Esophagus (tissue), 2 donors: ENCODE measurements at regions not wholly inside any gene's neighbourhood (a gene's known extent, or its start where the extent isn't known, plus 50 kb on each side); places are given as distances from the start of the nearest gene placed in this dataset.

Experiments
- H3K27ac ChIP-seq, 2 donors: one replicate each; pipeline ENCODE4 v1.5.1; 2013; ENCODE audit warnings: low read depth in 2 of 2, mild to moderate bottlenecking in 2 of 2, inconsistent platforms in 1 of 2, low read length in 1 of 2, moderate library complexity in 1 of 2
- H3K27me3 ChIP-seq, 2 donors: one replicate each; pipeline ENCODE4 v1.6.1; 2013; ENCODE audit warnings: low read length in 2 of 2, control low read depth in 1 of 2, mild to moderate bottlenecking in 1 of 2; ENCODE audit not compliant: insufficient read depth in 2 of 2, control insufficient read depth in 1 of 2
- H3K36me3 ChIP-seq, 2 donors: one replicate each; pipeline ENCODE4 v1.6.1; 2013; ENCODE audit warnings: low read length in 1 of 2; ENCODE audit not compliant: control insufficient read depth in 2 of 2, insufficient read depth in 2 of 2
- H3K4me1 ChIP-seq, 2 donors: one replicate each; pipeline ENCODE4 v1.6.1; 2013; ENCODE audit warnings: low read length in 1 of 2; ENCODE audit not compliant: control insufficient read depth in 2 of 2, insufficient read depth in 2 of 2
- H3K4me3 ChIP-seq, 2 donors: one replicate each; pipeline ENCODE4 v1.5.1; 2013; ENCODE audit warnings: low read length in 2 of 2, mild to moderate bottlenecking in 2 of 2, low read depth in 1 of 2, moderate library complexity in 1 of 2
- H3K9me3 ChIP-seq, 2 donors: one replicate each; pipeline ENCODE4 v1.6.1; 2013; ENCODE audit warnings: mild to moderate bottlenecking in 2 of 2, low read depth in 1 of 2, low read length in 1 of 2, moderate library complexity in 1 of 2; ENCODE audit not compliant: control insufficient read depth in 2 of 2, insufficient read depth in 1 of 2
- WGBS, 2 donors: extraction: QIAGEN DNeasy Blood & Tissue Kit; methylation state at CpG; one replicate each; pipeline ENCODE4 v1.1.7; 2013; 5-methylcytosine and 5-hydroxymethylcytosine counted together
- donor health status: healthy with polysubstance abuse.
- donor health status: Bipolar disorder and iron deficiency.

DNA sequence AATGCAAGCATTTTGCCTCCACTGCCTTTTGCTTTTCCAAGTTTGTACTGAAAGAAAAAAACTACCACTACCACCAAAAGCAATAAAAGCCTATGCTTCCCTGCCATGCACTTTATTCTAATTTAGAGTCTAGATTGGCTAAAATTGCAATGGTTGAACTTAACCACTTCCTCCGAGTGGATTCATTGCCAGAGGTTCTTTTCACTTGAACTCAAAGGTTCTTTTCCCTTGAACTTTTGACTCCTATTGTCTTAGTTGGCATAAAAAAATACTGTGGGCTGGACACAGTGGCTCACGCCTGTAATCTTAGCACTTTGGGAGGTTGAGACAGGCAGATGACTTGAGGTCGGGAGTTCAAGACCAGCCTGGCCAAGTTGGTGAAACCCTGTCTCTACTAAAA, 319.8 kb upstream of the GOT2 start:
- Histone ChIP-seq H3K4me1 (peaks cover 0 to 2% of the 10 kb centered on the region in 2 donors), H3K27ac (no peak overlapping the region), H3K36me3 (no peaks in the 10 kb centered on the region), H3K27me3 (no peaks in the 10 kb centered on the region), H3K9me3 (no peaks in the 10 kb centered on the region), H3K4me3 (no peak overlapping the region)
- 56 to 66% methylated on average over 3 of the region's 3 CpGs for WGBS, 2 donors

- no peaks in the 10 kb centered on the region for H3K4me1 ChIP-seq
- 75 to 76% methylated on average over 5 of the region's 5 CpGs for WGBS, 2 donors
- H3K4me3 ChIP-seq = no peak overlapping the region
Measured at GRCh38 chr16:59052231-59052630, 318.1 kb upstream of the GOT2 start.

GRCh38 chr16:59048876-59049275, 314.8 kb upstream of the GOT2 start:
- no peak overlapping the region for H3K4me3 ChIP-seq
- H3K27ac ChIP-seq = no peak overlapping the region
- no peaks in the 10 kb centered on the region for H3K4me1 ChIP-seq
- 21 to 25% methylated on average over 3 of the region's 3 CpGs for WGBS, 2 donors
- no peaks in the 10 kb centered on the region for H3K27me3 ChIP-seq
- H3K9me3 ChIP-seq = peaks cover 0 to 2% of the 10 kb centered on the region in 2 donors
- H3K36me3 ChIP-seq = no peaks in the 10 kb centered on the region

More at GRCh38 chr16:59052231-59052630, 318.1 kb upstream of the GOT2 start:
- no peaks in the 10 kb centered on the region for H3K9me3 ChIP-seq
- no peak overlapping the region for H3K27ac ChIP-seq
- no peaks in the 10 kb centered on the region for H3K36me3 ChIP-seq
- no peaks in the 10 kb centered on the region for H3K27me3 ChIP-seq

DNA sequence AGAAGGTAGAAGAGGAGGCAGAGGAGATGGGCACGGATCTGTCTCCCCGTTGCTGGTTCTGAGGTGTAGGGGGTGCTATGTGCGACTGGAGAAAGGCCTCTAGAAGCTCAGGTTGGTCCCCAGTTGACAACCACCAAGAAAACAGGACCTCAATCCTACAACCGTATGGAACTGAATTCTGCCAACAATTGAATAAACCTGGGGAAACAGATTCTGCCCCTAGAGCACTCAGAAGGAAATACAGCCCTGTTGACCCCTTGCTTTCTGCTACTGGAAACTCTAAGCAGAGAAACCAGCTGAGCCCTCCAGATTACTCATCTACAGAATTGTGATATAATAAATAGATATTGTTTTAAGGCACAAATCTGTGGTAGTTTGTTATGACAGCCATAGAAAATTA, 313.0 kb upstream of the GOT2 start:
- 57 to 67% methylated on average over 4 of the region's 4 CpGs for WGBS, 2 donors
- peaks cover 0 to 2% of the 10 kb centered on the region in 2 donors for H3K9me3 ChIP-seq
- no peak overlapping the region for H3K27ac ChIP-seq
- H3K27me3 ChIP-seq = no peaks in the 10 kb centered on the region
- H3K4me3 ChIP-seq = no peak overlapping the region
- no peaks in the 10 kb centered on the region for H3K4me1 ChIP-seq
- no peaks in the 10 kb centered on the region for H3K36me3 ChIP-seq

- Histone ChIP-seq H3K27me3 (no peaks in the 10 kb centered on the region), H3K27ac (no peak overlapping the region), H3K9me3 (peaks cover 0 to 2% of the 10 kb centered on the region in 2 donors), H3K36me3 (no peaks in the 10 kb centered on the region), H3K4me3 (no peak overlapping the region), H3K4me1 (no peaks in the 10 kb centered on the region)
- 76 to 78% methylated on average over 4 of the region's 4 CpGs for WGBS, 2 donors
Measured at GRCh38 chr16:59046335-59046734, 312.2 kb upstream of the GOT2 start.

GRCh38 chr16:59045501-59045900, 311.4 kb upstream of the GOT2 start:
- H3K36me3 ChIP-seq = no peaks in the 10 kb centered on the region
- no peak overlapping the region for H3K27ac ChIP-seq
- no peak overlapping the region for H3K4me3 ChIP-seq
- H3K9me3 ChIP-seq = peaks cover 0 to 2% of the 10 kb centered on the region in 2 donors
- 62 to 69% methylated on average over 4 of the region's 4 CpGs for WGBS, 2 donors
- no peaks in the 10 kb centered on the region for H3K27me3 ChIP-seq
- H3K4me1 ChIP-seq = no peaks in the 10 kb centered on the region

DNA sequence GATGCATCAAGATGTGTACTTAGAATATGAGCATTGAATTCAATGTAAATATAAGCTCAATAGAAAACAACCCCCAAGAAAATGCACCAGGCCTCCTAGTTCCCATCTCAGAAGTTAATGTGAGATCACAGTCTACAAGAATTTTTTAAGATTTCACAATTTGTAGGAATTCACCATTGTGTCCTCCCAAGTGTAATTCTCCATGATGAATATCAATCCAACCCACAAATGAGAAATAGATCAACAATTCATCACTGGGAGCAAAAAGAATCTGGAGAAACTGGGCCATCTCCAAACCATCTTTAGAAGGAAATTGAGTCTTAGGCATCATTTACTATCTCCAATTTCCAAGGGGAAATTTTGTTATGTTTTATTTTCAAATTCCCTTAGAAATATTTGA, 310.5 kb upstream of the GOT2 start:
- Histone ChIP-seq H3K4me1 (no peaks in the 10 kb centered on the region), H3K4me3 (no peak overlapping the region), H3K9me3 (peaks cover 0 to 2% of the 10 kb centered on the region in 2 donors), H3K36me3 (no peaks in the 10 kb centered on the region), H3K27ac (no peak overlapping the region), H3K27me3 (no peaks in the 10 kb centered on the region)

- Histone ChIP-seq H3K27ac (no peak overlapping the region), H3K27me3 (no peaks in the 10 kb centered on the region), H3K4me1 (no peaks in the 10 kb centered on the region), H3K9me3 (peaks cover 0 to 2% of the 10 kb centered on the region in 2 donors), H3K4me3 (no peak overlapping the region), H3K36me3 (no peaks in the 10 kb centered on the region)
- 69 to 76% methylated on average over 2 of the region's 2 CpGs for WGBS, 2 donors
Measured at GRCh38 chr16:59042301-59042700, 308.2 kb upstream of the GOT2 start.

DNA sequence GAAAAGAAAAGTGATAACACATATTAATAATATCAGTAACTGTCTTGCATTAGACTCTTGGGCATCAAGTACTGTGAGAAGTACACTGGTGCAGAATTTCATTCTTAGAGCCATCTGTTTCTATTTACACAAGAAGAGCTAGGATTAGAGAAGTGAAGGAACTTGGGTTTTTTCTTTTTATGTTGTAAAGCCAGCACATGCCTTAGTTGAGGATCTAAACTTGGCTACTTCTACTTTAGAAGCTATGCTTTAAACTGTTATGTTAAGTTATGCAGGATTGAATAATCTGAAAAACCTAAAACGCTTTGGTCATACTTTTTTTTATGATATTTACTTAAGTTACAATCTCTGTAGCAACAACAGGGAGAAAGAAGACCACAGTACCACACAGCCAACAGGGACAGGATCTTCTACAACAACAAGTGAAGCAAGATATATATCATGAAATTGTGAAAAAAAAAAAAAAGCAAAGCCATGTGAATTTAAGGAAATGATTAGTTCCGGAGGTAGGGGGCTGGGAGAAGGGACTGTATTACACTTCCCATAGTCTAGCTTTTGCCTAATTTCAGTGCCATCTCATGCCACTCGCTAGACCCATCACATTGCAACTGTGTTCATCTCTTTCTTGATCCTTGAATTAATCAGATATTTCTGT, 305.1 kb upstream of the GOT2 start:
- Histone ChIP-seq H3K9me3 (no peaks in the 10 kb centered on the region), H3K27ac (no peak overlapping the region)
- 46 to 57% methylated on average over 3 of the region's 3 CpGs for whole genome bisulfite sequencing, 2 donors

DNA sequence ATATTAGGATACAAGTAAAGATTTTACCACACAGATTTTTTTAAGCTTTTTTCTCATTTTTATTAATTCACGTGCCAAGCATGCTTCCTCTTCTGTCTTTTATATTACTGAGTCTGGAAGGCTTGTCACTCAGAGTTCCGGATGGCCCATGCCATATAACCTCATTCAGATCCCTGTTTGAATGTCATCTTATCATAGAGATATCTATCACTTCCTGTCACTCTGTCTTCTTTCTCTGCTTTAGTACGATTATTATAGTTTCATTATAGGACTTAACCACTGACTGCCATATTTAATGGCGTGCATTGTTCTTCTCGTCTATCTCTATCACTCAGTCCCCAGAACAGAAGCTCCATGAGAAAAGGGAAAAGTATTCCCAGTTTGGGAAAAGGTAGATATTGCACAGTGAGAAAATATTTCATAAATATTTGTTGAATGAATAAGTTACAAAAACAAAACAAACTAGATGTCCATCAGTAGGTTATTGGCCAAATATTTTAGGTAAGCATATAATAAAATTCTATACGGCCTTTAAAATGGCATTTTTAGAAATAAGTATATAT, 296.9 kb upstream of the GOT2 start:
- Histone ChIP-seq H3K27ac (no peak overlapping the region), H3K27me3 (no peaks in the 10 kb centered on the region), H3K36me3 (no peaks in the 10 kb centered on the region), H3K4me3 (no peak overlapping the region), H3K4me1 (no peaks in the 10 kb centered on the region), H3K9me3 (no peaks in the 10 kb centered on the region)
- 87 to 88% methylated on average over 6 of the region's 6 CpGs for WGBS, 2 donors

More for the DNA sequence above, 305.1 kb upstream of the GOT2 start:
- no peak overlapping the region for H3K4me3 ChIP-seq
- no peaks in the 10 kb centered on the region for H3K36me3 ChIP-seq
- no peaks in the 10 kb centered on the region for H3K4me1 ChIP-seq
- no peaks in the 10 kb centered on the region for H3K27me3 ChIP-seq
